Testis (tissue), 2 donors: ENCODE measurements at regions not wholly inside any gene's neighbourhood (a gene's known extent, or its start where the extent isn't known, plus 50 kb on each side); places are given as distances from the start of the nearest gene placed in this dataset.

Experiments used
- CTCF ChIP-seq, 3 experiments: fragments of 450-650 bp in 2 of 3; fragments of 200-600 bp in 1 of 3; sonication (generic) in 1 of 3; IDR thresholded peaks; one replicate each; pipeline ENCODE4 v1.5.1; 2016 to 2019; ENCODE audit warnings: antibody characterized with exemption in 3 of 3, mild to moderate bottlenecking in 2 of 3, moderate library complexity in 1 of 3
- POLR2A ChIP-seq: fragments of 450-650 bp; IDR thresholded peaks from one replicate; pipeline ENCODE4 v1.6.1; 2017; ENCODE audit warnings: antibody characterized with exemption, mild to moderate bottlenecking, moderate library complexity

- TF ChIP-seq POLR2A (no peak), CTCF (IDR thresholded peaks at IDR 0.05) (peak in 2 of 3 experiments; percentile 13 to 18)
These were observed 294.5 kb downstream of the PDGFC start for GRCh38 chr4:156677131-156677531.
